ENCODE measurements at regions not wholly inside any gene's neighbourhood (a gene's known extent, or its start where the extent isn't known, plus 50 kb on each side); places are given as distances from the start of the nearest gene placed in this dataset.
A peak's percentile ranks its signal among the peaks of the same experiment; 100 is the strongest.
"Not testable (repeated sequence)": the region's sequence is repeated elsewhere in the genome, so short reads cannot be mapped to it uniquely, and the experiment has no call there.

GRCh38 chr4:114401483-114401882 lies 197.1 kb upstream of the UGT8 start:
- TF ChIP-seq CTCF (IDR thresholded peaks at IDR 0.05; ENCODE audit: extremely low read depth, insufficient read depth, missing control alignments): no peak
- in situ Hi-C loops (cut with MboI; ENCODE audit: low pct_unique_long_range_greater_than_20kb, low sequenced_read_pairs, unreplicated experiment): no loop called here
- DNase-seq (ENCODE audit: low spot score): no peak

GRCh38 chr4:114417214-114417613 lies 181.4 kb upstream of the UGT8 start:
- no peak for TF ChIP-seq CTCF (IDR thresholded peaks at IDR 0.05; ENCODE audit: extremely low read depth, insufficient read depth, missing control alignments)
- peak; percentile 7 for DNase-seq (ENCODE audit: low spot score)
- in situ Hi-C loops (cut with MboI; ENCODE audit: low pct_unique_long_range_greater_than_20kb, low sequenced_read_pairs, unreplicated experiment): no loop called here

- TF ChIP-seq CTCF (IDR thresholded peaks at IDR 0.05; ENCODE audit: extremely low read depth, insufficient read depth, missing control alignments): no peak
- in situ Hi-C loops (cut with MboI; ENCODE audit: low pct_unique_long_range_greater_than_20kb, low sequenced_read_pairs, unreplicated experiment): no loop called here
- DNase-seq (ENCODE audit: low spot score): no peak
Observed at GRCh38 chr4:114420069-114420468, 178.5 kb upstream of the UGT8 start.

- in situ Hi-C loops (cut with MboI; ENCODE audit: low pct_unique_long_range_greater_than_20kb, low sequenced_read_pairs, unreplicated experiment): no loop called here
- DNase-seq (ENCODE audit: low spot score): peak; percentile 20
- no peak for TF ChIP-seq CTCF (IDR thresholded peaks at IDR 0.05; ENCODE audit: extremely low read depth, insufficient read depth, missing control alignments)
Observed at GRCh38 chr4:114423582-114423981, 175.0 kb upstream of the UGT8 start.

- in situ Hi-C loops (cut with MboI; ENCODE audit: low pct_unique_long_range_greater_than_20kb, low sequenced_read_pairs, unreplicated experiment): no loop called here
- no peak for TF ChIP-seq CTCF (IDR thresholded peaks at IDR 0.05; ENCODE audit: extremely low read depth, insufficient read depth, missing control alignments)
- DNase-seq (ENCODE audit: low spot score): no peak
Observed at GRCh38 chr4:114435116-114435515, 163.5 kb upstream of the UGT8 start.

- TF ChIP-seq CTCF (IDR thresholded peaks at IDR 0.05; ENCODE audit: extremely low read depth, insufficient read depth, missing control alignments): no peak
- in situ Hi-C loops (cut with MboI; ENCODE audit: low pct_unique_long_range_greater_than_20kb, low sequenced_read_pairs, unreplicated experiment): no loop called here
- DNase-seq (ENCODE audit: low spot score): no peak
Observed at GRCh38 chr4:114442856-114443255, 155.8 kb upstream of the UGT8 start.

- DNase-seq (ENCODE audit: low spot score): no peak
- no peak for TF ChIP-seq CTCF (IDR thresholded peaks at IDR 0.05; ENCODE audit: extremely low read depth, insufficient read depth, missing control alignments)
- in situ Hi-C loops (cut with MboI; ENCODE audit: low pct_unique_long_range_greater_than_20kb, low sequenced_read_pairs, unreplicated experiment): no loop called here
Observed at GRCh38 chr4:114444211-114444610, 154.4 kb upstream of the UGT8 start.

GRCh38 chr4:114447963-114448516 lies 150.6 kb upstream of the UGT8 start:
- DNase-seq (ENCODE audit: low spot score); in situ Hi-C loops (cut with MboI; ENCODE audit: low pct_unique_long_range_greater_than_20kb, low sequenced_read_pairs, unreplicated experiment): not testable (repeated sequence)

Measured in GM13977 (cell line).